BE2C (cell line): ENCODE measurements at regions not wholly inside any gene's neighbourhood (a gene's known extent, or its start where the extent isn't known, plus 50 kb on each side); places are given as distances from the start of the nearest gene placed in this dataset.

ENCODE experiments used
- DNase-seq: peaks from one replicate; pipeline ENCODE4 v3.0.0-alpha.2; 2020
- H3K27me3 ChIP-seq: fragments of 250-450 bp; sonication (Bioruptor Pico); 2 replicates; pipeline ENCODE4 v1.5.1; 2020; ENCODE audit warnings: mild to moderate bottlenecking
- H3K36me3 ChIP-seq: fragments of 250-450 bp; sonication (Bioruptor Pico); 2 replicates; pipeline ENCODE4 v1.5.1; 2020; ENCODE audit warnings: mild to moderate bottlenecking
- H3K4me1 ChIP-seq: fragments of 250-450 bp; sonication (Bioruptor Pico); 2 replicates; pipeline ENCODE4 v1.5.1; 2020
- H3K4me3 ChIP-seq: 2 replicates; pipeline ENCODE4 v1.5.1; 2011; ENCODE audit warnings: low read depth, low read length
- H3K9me3 ChIP-seq: fragments of 250-450 bp; sonication (Bioruptor Pico); 2 replicates; pipeline ENCODE4 v1.5.1; 2020
- CTCF ChIP-seq: IDR thresholded peaks from 2 replicates; pipeline ENCODE4 v1.5.1; 2012; ENCODE audit warnings: mild to moderate bottlenecking, low read depth, low read length

GRCh38 chr4:183838987-183839712, 66.0 kb upstream of the STOX2 start:
- peak; percentile 52 for TF ChIP-seq CTCF
- Histone ChIP-seq H3K4me1 (peaks cover 2% of the 10 kb centered on the region; the same call in 1 of the 2 replicates), H3K9me3 (no peaks in the 10 kb centered on the region), H3K27me3 (no peaks in the 10 kb centered on the region), H3K36me3 (no peaks in the 10 kb centered on the region), H3K4me3 (no peak overlapping the region)
- DNase-seq, result no peak

GRCh38 chr4:183840311-183840710, 64.8 kb upstream of the STOX2 start:
- H3K4me1 ChIP-seq, result peaks cover 2% of the 10 kb centered on the region; the same call in 1 of the 2 replicates
- no peaks in the 10 kb centered on the region for H3K9me3 ChIP-seq
- peak; percentile 87 for DNase-seq
- no peak overlapping the region for H3K4me3 ChIP-seq
- peak; percentile 93 for TF ChIP-seq CTCF
- no peaks in the 10 kb centered on the region for H3K27me3 ChIP-seq
- H3K36me3 ChIP-seq, result no peaks in the 10 kb centered on the region

GRCh38 chr4:183841001-183841400, 64.1 kb upstream of the STOX2 start:
- Histone ChIP-seq H3K36me3 (no peaks in the 10 kb centered on the region), H3K27me3 (no peaks in the 10 kb centered on the region), H3K4me3 (no peak overlapping the region), H3K4me1 (peaks cover 2% of the 10 kb centered on the region; the same call in 1 of the 2 replicates), H3K9me3 (no peaks in the 10 kb centered on the region)
- TF ChIP-seq CTCF, result no peak
- DNase-seq, result no peak

GRCh38 chr4:183842129-183842528, 63.0 kb upstream of the STOX2 start:
- Histone ChIP-seq H3K4me1 (peaks cover 2% of the 10 kb centered on the region; the same call in 1 of the 2 replicates), H3K9me3 (no peaks in the 10 kb centered on the region), H3K4me3 (no peak overlapping the region), H3K27me3 (no peaks in the 10 kb centered on the region), H3K36me3 (no peaks in the 10 kb centered on the region)
- DNase-seq, result no peak
- no peak for TF ChIP-seq CTCF

- Histone ChIP-seq H3K27me3 (no peaks in the 10 kb centered on the region), H3K4me1 (peaks cover 2% of the 10 kb centered on the region; the same call in 1 of the 2 replicates), H3K36me3 (no peaks in the 10 kb centered on the region), H3K9me3 (no peaks in the 10 kb centered on the region), H3K4me3 (no peak overlapping the region)
- peak; percentile 41 for DNase-seq
- TF ChIP-seq CTCF, result no peak
Measured at GRCh38 chr4:183843248-183843671, 61.8 kb upstream of the STOX2 start.

GRCh38 chr4:183846951-183847350, 58.2 kb upstream of the STOX2 start:
- no peak for DNase-seq
- H3K9me3 ChIP-seq, result no peaks in the 10 kb centered on the region
- no peaks in the 10 kb centered on the region for H3K36me3 ChIP-seq
- H3K4me1 ChIP-seq, result no peaks in the 10 kb centered on the region
- no peak overlapping the region for H3K4me3 ChIP-seq
- H3K27me3 ChIP-seq, result no peaks in the 10 kb centered on the region
- no peak for TF ChIP-seq CTCF
